Fibroblast of skin of scalp (primary cell): ENCODE measurements at regions not wholly inside any gene's neighbourhood (a gene's known extent, or its start where the extent isn't known, plus 50 kb on each side); places are given as distances from the start of the nearest gene placed in this dataset.

Experiments used
- DNase-seq: peaks from one replicate; pipeline ENCODE4 v3.0.0-alpha.2; 2013

GRCh38 chr6:166689687-166690086 is 62.6 kb upstream of the RPS6KA2 start:
- DNase-seq, result no peak

DNA sequence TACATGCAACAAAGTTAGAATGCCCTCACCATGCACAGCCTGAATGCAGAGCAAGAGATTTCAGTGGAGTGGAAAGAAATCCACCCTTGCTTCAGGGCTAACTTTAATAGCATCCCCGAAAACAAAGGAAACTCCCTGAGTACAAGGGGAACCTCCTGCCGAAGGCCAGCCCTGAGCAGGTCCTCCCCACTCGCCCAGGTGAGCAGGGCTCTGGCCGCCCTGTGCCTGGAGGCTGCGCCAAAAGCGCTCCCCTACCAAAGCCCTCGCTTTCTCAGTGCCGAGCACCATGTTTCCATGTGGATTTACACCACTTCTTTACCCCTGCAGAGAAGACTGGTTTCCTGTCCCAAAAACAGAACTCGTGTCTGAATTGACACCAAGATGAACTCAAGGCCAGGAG is 61.9 kb upstream of the RPS6KA2 start:
- no peak for DNase-seq

DNA sequence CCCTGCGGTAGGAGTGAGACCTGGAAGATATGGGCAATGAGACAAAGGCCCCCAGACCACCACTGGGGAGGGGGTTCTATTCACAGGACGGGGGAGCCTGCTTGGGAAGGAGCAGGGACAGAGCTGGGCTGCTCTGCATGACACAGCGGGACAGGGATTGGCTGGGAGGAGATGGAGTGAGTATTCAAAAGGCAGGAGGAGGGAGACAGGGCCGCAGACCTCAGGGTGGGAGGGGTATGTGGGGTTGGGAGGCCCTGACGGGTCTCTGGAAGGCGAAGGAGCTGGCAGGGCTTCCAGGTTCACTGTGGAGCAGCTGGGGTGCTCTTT is 60.8 kb upstream of the RPS6KA2 start:
- DNase-seq, result no peak

DNA sequence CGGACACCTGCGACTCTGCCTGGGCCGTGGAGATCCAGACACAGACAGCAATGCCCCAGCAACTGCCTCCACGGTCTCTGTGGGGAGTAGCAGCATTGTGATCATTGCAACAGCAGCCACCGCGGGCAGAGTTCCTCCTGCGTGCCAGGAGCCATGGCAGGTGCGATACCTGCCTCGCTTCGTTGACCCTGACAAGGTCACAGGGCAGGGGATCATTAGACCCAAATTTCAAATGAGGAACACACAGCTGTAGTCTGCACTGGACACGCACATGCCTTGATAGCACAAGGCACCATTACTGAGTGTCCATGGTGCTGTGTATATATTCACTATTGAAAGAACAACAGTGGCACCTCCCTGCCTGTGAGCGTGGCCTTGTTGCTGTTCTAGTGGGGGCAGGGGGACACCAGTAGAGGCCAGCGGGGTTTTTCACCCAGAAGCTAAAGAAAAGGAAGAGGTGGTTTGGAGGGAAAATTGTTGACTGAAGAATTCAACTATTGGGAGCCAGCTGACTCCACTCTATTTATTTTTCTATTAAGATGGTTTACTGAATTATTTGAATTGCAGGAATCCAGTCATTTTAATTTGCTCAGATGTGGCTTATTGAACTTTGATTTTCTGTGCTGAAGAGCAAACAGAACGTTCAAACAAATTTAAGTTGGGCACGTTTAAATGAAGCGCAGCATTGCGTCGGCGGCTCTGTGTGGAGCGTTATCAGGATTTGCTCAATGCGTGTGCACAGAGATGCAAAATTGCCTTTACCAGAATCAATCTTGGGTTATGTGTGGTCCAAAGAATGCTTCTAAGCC is 60.2 kb upstream of the RPS6KA2 start:
- DNase-seq, result no peak

GRCh38 chr6:166686317-166686716 is 59.3 kb upstream of the RPS6KA2 start:
- DNase-seq, result no peak

DNA sequence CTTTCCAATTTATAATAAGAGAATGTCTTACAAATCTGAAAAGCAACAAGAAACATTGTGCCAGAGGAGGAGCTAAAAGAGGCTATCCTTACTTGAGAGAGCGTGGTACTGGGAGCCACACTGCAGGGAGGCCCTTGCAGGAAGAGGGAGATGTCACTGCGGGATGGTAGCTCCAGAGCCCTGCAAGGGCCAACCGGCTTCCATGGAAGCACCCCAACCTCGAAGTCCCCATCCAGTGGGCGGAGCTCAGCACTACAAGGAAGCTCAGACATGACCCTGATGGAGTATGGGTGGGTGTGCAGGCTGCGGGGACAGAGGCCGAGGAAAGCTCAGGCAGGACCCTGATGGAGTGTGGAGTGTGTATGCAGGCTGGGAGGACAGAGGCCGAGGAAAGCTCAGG is 57.8 kb upstream of the RPS6KA2 start:
- DNase-seq, result no peak

DNA sequence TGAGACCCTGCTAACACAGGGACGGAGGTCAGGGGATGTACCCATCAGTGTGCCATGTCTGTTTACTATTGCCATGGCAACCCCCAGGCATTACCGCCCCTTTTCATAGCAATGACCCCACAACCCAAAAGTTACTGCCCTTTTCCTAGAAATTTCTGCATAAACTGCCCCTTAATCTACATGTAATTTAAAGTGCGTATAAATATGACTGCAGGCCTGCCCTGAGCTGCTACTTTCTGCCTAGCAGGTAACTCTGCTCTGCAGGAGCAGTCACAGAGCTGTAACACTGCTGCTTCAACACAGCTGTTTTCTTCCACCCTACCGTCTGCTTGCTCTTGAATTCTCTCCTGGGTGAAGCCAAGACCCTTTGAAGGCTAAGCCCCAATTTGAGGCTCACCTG is 57.1 kb upstream of the RPS6KA2 start:
- no peak for DNase-seq

DNA sequence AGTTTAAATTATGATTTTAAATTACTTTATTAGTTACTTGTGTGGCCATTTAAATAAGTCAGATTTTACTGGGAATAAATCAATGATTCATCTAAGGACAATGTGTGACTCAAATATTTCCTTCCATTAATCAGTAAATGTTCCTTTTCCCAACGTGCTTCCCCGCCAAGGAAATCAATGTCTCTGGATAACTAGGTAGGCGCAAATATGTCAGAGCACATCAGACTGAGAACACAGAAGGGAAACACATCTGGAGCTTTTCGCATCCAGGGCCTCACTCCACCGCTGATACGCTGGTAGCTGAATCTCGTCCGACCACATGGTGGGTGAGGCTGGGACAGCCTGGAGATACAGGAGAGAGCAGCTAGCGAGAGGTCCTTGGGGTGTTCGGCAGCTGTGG is 56.4 kb upstream of the RPS6KA2 start:
- DNase-seq, result peak; percentile 24

DNA sequence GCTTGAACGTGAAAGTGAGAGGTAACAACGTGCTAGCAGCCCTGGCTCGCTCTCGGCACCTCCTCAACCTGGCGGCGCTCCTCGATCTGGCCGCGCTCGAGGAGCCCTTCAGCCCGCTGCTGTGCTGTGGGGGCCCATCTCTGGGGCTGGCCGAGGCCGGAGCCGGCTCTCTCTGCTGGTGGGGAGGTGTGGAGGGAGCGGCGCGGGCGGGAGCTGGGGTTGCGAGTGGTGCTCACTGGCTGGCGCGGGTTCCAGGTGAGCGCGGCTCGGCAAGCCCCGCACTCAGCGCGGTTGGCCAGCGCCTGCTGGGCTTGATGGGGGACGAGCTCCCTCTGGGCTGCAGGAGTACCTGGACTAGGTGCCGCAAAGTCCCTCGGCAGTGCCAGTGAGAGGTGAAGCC is 52.5 kb upstream of the RPS6KA2 start:
- DNase-seq, result no peak

DNA sequence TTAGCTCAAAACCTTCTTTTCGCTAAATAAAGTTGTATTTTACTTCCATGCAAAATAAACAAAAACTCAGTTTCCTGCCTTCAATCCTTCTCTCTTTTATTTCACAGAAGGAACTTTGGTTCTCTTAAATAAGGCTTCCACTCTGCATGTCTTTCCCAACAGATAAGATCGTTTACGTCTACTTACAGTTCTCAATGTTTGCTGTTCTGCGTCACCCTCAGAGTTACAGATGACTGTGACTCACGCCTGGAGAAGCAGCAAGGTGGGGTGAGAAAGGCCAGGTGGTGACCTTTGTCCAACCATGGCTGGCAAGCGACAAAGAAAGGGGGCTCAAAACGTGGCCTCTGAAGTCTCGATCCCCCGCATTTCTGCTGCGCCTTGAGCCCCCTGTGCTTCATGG is 51.4 kb upstream of the RPS6KA2 start:
- DNase-seq, result no peak

- no peak for DNase-seq
Observed at GRCh38 chr6:166677941-166678340, 50.9 kb upstream of the RPS6KA2 start.
